Osteoblast (primary cell): ENCODE measurements at regions not wholly inside any gene's neighbourhood (a gene's known extent, or its start where the extent isn't known, plus 50 kb on each side); places are given as distances from the start of the nearest gene placed in this dataset.
"Not testable (repeated sequence)": the region's sequence is repeated elsewhere in the genome, so short reads cannot be mapped to it uniquely, and the experiment has no call there.

Experiments
- DNase-seq: peaks from one replicate; pipeline ENCODE4 v3.0.0; 2011; ENCODE audit warnings: low spot score, mixed read lengths; ENCODE audit not compliant: insufficient read length; ENCODE audit errors: missing footprints
- H2AFZ ChIP-seq: 2 replicates; pipeline ENCODE4 v1.6.0; 2011; ENCODE audit warnings: mild to moderate bottlenecking, low read length
- H3K27ac ChIP-seq: 2 replicates; pipeline ENCODE4 v1.5.1; 2011; ENCODE audit warnings: mild to moderate bottlenecking, low read depth, low read length, moderate library complexity
- H3K27me3 ChIP-seq: 2 replicates; pipeline ENCODE4 v1.6.0; 2012; ENCODE audit warnings: mild to moderate bottlenecking, control low read depth, inconsistent platforms, low read length, moderate library complexity; ENCODE audit not compliant: insufficient read depth
- H3K36me3 ChIP-seq: 2 replicates; pipeline ENCODE4 v1.5.1; 2011; ENCODE audit warnings: mild to moderate bottlenecking, low read length, control low read depth, moderate library complexity; ENCODE audit not compliant: insufficient read depth
- H3K4me1 ChIP-seq: 2 replicates; pipeline ENCODE4 v1.5.1; 2011; ENCODE audit warnings: mild to moderate bottlenecking, low read length, control low read depth, moderate library complexity; ENCODE audit not compliant: insufficient read depth
- H3K4me2 ChIP-seq: 2 replicates; pipeline ENCODE4 v1.6.0; 2011; ENCODE audit warnings: mild to moderate bottlenecking, low read length; ENCODE audit not compliant: insufficient read depth
- H3K4me3 ChIP-seq: fragments of 200-600 bp; sonication (generic); 3 replicates; pipeline ENCODE4 v1.5.1; 2012; ENCODE audit warnings: mild to moderate bottlenecking, low read length, inconsistent platforms; ENCODE audit not compliant: insufficient read depth
- H3K79me2 ChIP-seq: 2 replicates; pipeline ENCODE4 v1.6.0; 2012; ENCODE audit warnings: mild to moderate bottlenecking, low read length, control low read depth, inconsistent platforms; ENCODE audit not compliant: insufficient read depth
- H3K9me3 ChIP-seq: 2 replicates; pipeline ENCODE4 v1.5.1; 2011; ENCODE audit warnings: low read depth, low read length, control low read depth
- H4K20me1 ChIP-seq: 2 replicates; pipeline ENCODE4 v1.6.0; 2012; ENCODE audit warnings: mild to moderate bottlenecking, low read length, control low read depth; ENCODE audit not compliant: insufficient read depth
- TF ChIP-seq, protein P1 (sequence below): IDR thresholded peaks from 2 replicates; pipeline ENCODE4 v1.5.1; 2011; ENCODE audit warnings: mild to moderate bottlenecking, low read depth, low read length, moderate library complexity; ENCODE audit errors: extremely low read depth

DNA sequence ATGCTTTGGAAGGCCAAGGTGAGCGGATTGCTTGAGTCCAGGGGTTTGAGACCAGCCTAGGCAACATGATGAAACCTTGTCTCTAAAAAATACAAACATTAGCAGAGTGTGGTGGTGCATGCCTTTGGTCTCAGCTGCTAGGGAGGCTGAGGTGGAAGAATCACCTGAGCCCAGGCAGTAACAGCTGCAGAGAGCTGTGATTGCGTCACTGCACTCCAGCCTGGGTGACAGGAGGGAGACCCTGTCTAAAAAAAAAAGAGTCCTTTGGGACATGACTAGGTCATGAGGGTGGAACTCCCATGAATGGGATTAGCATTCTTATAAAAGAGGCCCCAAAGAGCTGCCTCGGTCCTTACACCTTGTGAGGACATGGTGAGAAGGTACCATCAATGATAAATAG is 436.0 kb upstream of the NR5A2 start:
- H3K4me2 ChIP-seq, result no peak overlapping the region
- TF ChIP-seq, protein P1, sequence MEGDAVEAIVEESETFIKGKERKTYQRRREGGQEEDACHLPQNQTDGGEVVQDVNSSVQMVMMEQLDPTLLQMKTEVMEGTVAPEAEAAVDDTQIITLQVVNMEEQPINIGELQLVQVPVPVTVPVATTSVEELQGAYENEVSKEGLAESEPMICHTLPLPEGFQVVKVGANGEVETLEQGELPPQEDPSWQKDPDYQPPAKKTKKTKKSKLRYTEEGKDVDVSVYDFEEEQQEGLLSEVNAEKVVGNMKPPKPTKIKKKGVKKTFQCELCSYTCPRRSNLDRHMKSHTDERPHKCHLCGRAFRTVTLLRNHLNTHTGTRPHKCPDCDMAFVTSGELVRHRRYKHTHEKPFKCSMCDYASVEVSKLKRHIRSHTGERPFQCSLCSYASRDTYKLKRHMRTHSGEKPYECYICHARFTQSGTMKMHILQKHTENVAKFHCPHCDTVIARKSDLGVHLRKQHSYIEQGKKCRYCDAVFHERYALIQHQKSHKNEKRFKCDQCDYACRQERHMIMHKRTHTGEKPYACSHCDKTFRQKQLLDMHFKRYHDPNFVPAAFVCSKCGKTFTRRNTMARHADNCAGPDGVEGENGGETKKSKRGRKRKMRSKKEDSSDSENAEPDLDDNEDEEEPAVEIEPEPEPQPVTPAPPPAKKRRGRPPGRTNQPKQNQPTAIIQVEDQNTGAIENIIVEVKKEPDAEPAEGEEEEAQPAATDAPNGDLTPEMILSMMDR, result no peak
- H3K4me1 ChIP-seq, result no peaks in the 10 kb centered on the region
- H3K79me2 ChIP-seq, result no peaks in the 10 kb centered on the region
- no peaks in the 10 kb centered on the region for H4K20me1 ChIP-seq
- H3K27ac ChIP-seq, result no peak overlapping the region
- DNase-seq, result no peak
- H3K27me3 ChIP-seq, result no peaks in the 10 kb centered on the region
- H3K9me3 ChIP-seq, result no peaks in the 10 kb centered on the region
- H2AFZ ChIP-seq, result no peak overlapping the region
- H3K36me3 ChIP-seq, result no peaks in the 10 kb centered on the region
- no peak overlapping the region for H3K4me3 ChIP-seq

DNA sequence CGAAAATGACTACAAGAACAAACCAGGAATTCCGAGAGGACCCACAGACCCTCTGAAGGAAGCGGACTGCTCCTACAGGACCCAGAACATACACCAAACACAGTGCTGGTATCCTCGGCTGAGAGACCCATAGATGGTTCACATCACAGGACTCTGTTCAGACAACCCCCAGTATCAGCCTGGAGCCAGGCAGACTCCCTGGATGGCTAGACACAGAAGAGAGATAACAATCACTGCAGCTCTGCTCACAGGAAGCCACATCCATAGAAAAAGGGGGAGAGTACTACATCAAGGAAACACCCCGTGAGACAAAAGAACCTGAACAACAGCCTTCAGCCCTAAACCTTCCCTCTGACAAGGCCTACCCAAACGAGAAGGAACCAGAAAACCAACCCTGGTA is 434.0 kb upstream of the NR5A2 start:
- TF ChIP-seq, protein P1, result no peak
- Histone ChIP-seq H3K4me2 (no peak overlapping the region), H3K79me2 (no peaks in the 10 kb centered on the region), H4K20me1 (no peaks in the 10 kb centered on the region), H3K36me3 (no peaks in the 10 kb centered on the region), H3K27ac (no peak overlapping the region), H3K4me1 (no peaks in the 10 kb centered on the region), H3K4me3 (no peak overlapping the region), H3K9me3 (no peaks in the 10 kb centered on the region), H3K27me3 (no peaks in the 10 kb centered on the region), H2AFZ (no peak overlapping the region)
- DNase-seq, result no peak

DNA sequence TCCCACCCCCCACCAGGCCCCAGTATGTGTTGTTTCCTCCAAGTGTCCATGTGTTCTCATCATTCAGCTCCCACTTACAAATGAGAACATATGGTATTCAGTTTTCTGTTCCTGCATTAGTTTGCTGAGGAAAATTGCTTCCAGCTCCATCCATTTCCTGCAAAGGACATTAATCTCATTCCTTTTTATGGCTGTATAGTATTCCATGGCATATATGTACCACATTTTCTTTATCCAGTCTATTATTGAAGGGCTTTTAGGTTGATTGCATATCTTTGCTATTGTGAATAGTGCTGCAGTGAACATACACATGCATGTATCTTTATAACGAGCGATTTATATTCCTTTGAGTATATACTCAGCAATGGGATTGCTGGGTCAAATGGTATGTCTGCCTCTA is 431.1 kb upstream of the NR5A2 start:
- H3K27ac ChIP-seq, H3K27me3 ChIP-seq: not testable (repeated sequence)

DNA sequence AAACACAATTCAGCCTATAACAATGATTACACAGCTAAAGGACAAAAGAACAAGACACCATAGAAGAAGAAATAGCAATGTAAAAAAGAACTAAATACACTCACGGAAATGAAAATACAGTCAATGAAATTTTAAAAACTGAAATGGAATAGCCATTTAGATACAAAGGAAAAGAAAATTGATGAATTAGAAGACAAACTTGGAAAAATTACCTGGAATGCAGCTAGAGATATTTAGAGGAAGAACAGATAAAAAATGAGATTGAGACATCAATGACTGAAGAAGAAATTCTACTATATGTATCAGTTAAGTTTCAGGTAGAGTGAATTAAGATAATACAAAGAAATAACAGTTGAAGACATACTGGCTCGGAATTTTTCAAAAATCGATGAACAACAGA is 430.4 kb upstream of the NR5A2 start:
- H2AFZ ChIP-seq, result no peak overlapping the region
- no peaks in the 10 kb centered on the region for H3K9me3 ChIP-seq
- no peaks in the 10 kb centered on the region for H3K27me3 ChIP-seq
- no peak for DNase-seq
- H3K27ac ChIP-seq, result no peak overlapping the region
- no peak overlapping the region for H3K4me2 ChIP-seq
- no peaks in the 10 kb centered on the region for H3K79me2 ChIP-seq
- TF ChIP-seq, protein P1, result no peak
- no peak overlapping the region for H3K4me3 ChIP-seq
- no peaks in the 10 kb centered on the region for H3K36me3 ChIP-seq
- no peaks in the 10 kb centered on the region for H4K20me1 ChIP-seq
- H3K4me1 ChIP-seq, result no peaks in the 10 kb centered on the region

More for the DNA sequence above, 431.1 kb upstream of the NR5A2 start:
- H3K79me2 ChIP-seq, H3K4me1 ChIP-seq, H3K9me3 ChIP-seq, H3K4me2 ChIP-seq, DNase-seq, H3K4me3 ChIP-seq, H4K20me1 ChIP-seq, H3K36me3 ChIP-seq, H2AFZ ChIP-seq: not testable (repeated sequence)
